ENCODE measurements at regions not wholly inside any gene's neighbourhood (a gene's known extent, or its start where the extent isn't known, plus 50 kb on each side); places are given as distances from the start of the nearest gene placed in this dataset.

- H3K27me3 ChIP-seq (replicated peaks; ENCODE audit: insufficient read depth, low read length), result no peaks in the 10 kb centered on the region; the same call in 1 of the 2 replicates
- no peaks in the 10 kb centered on the region for H3K4me1 ChIP-seq (ENCODE audit: low read length)
Observed at GRCh38 chr12:111192647-111193046, 176.2 kb downstream of the PHETA1 start.

GRCh38 chr12:111190741-111191526 lies 178.0 kb downstream of the PHETA1 start:
- no peaks in the 10 kb centered on the region for H3K36me3 ChIP-seq (replicated peaks; ENCODE audit: insufficient read depth, low read length)
- no peak for DNase-seq
- H3K9me3 ChIP-seq (replicated peaks; ENCODE audit: insufficient read depth, low read length), result no peaks in the 10 kb centered on the region
- H3K9me2 ChIP-seq (replicated peaks; ENCODE audit: insufficient read depth, low read length), result no peaks in the 10 kb centered on the region
- no peak overlapping the region for H2AFZ ChIP-seq (ENCODE audit: low read length)
- no peaks in the 10 kb centered on the region for H3K79me2 ChIP-seq (ENCODE audit: low read length)
- H3K9ac ChIP-seq (ENCODE audit: low read length), result no peak overlapping the region
- no peaks in the 10 kb centered on the region for H3K4me1 ChIP-seq (ENCODE audit: low read length)
- no peak overlapping the region for H3K4me2 ChIP-seq (ENCODE audit: low read depth, low read length)
- H3F3A ChIP-seq (ENCODE audit: insufficient read depth, low read length), result no peaks in the 10 kb centered on the region
- H3K27me3 ChIP-seq (replicated peaks; ENCODE audit: insufficient read depth, low read length), result no peaks in the 10 kb centered on the region; the same call in 1 of the 2 replicates
- TF ChIP-seq EZH2 (optimal IDR thresholded peaks at IDR 0.05; ENCODE audit: low read depth, low read length) (no peak), EZH2phosphoT487 (IDR thresholded peaks at IDR 0.05; ENCODE audit: low read length) (no peak), CTCF (IDR thresholded peaks at IDR 0.05; ENCODE audit: low read length) (no peak)
- no peaks in the 10 kb centered on the region for H4K20me1 ChIP-seq (ENCODE audit: insufficient read depth, low read length)
- no peak overlapping the region for H3K4me3 ChIP-seq (ENCODE audit: low read length)
- no peak overlapping the region for H3K27ac ChIP-seq (ENCODE audit: low read length)

More at GRCh38 chr12:111192647-111193046, 176.2 kb downstream of the PHETA1 start:
- Histone ChIP-seq H3F3A (ENCODE audit: insufficient read depth, low read length) (no peaks in the 10 kb centered on the region), H4K20me1 (ENCODE audit: insufficient read depth, low read length) (no peaks in the 10 kb centered on the region), H3K4me2 (ENCODE audit: low read depth, low read length) (no peak overlapping the region), H3K4me3 (ENCODE audit: low read length) (no peak overlapping the region), H3K36me3 (replicated peaks; ENCODE audit: insufficient read depth, low read length) (no peaks in the 10 kb centered on the region), H3K9me3 (replicated peaks; ENCODE audit: insufficient read depth, low read length) (no peaks in the 10 kb centered on the region), H3K27ac (ENCODE audit: low read length) (no peak overlapping the region), H3K9ac (ENCODE audit: low read length) (no peak overlapping the region), H3K9me2 (replicated peaks; ENCODE audit: insufficient read depth, low read length) (no peaks in the 10 kb centered on the region), H2AFZ (ENCODE audit: low read length) (no peak overlapping the region), H3K79me2 (ENCODE audit: low read length) (no peaks in the 10 kb centered on the region)
- TF ChIP-seq EZH2 (optimal IDR thresholded peaks at IDR 0.05; ENCODE audit: low read depth, low read length) (no peak), EZH2phosphoT487 (IDR thresholded peaks at IDR 0.05; ENCODE audit: low read length) (no peak)
- no peak for DNase-seq

GRCh38 chr12:111189792-111190191 lies 179.1 kb downstream of the PHETA1 start:
- Histone ChIP-seq H3K4me3 (ENCODE audit: low read length) (no peak overlapping the region), H3K9me3 (replicated peaks; ENCODE audit: insufficient read depth, low read length) (no peaks in the 10 kb centered on the region), H4K20me1 (ENCODE audit: insufficient read depth, low read length) (no peaks in the 10 kb centered on the region), H3K9ac (ENCODE audit: low read length) (no peak overlapping the region), H3K27ac (ENCODE audit: low read length) (no peak overlapping the region), H3K27me3 (replicated peaks; ENCODE audit: insufficient read depth, low read length) (no peaks in the 10 kb centered on the region; the same call in 1 of the 2 replicates), H3K9me2 (replicated peaks; ENCODE audit: insufficient read depth, low read length) (no peaks in the 10 kb centered on the region), H3K4me2 (ENCODE audit: low read depth, low read length) (no peak overlapping the region), H2AFZ (ENCODE audit: low read length) (no peak overlapping the region), H3K4me1 (ENCODE audit: low read length) (no peaks in the 10 kb centered on the region), H3F3A (ENCODE audit: insufficient read depth, low read length) (no peaks in the 10 kb centered on the region), H3K36me3 (replicated peaks; ENCODE audit: insufficient read depth, low read length) (no peaks in the 10 kb centered on the region), H3K79me2 (ENCODE audit: low read length) (no peaks in the 10 kb centered on the region)
- TF ChIP-seq EZH2 (optimal IDR thresholded peaks at IDR 0.05; ENCODE audit: low read depth, low read length) (no peak), EZH2phosphoT487 (IDR thresholded peaks at IDR 0.05; ENCODE audit: low read length) (no peak), CTCF (IDR thresholded peaks at IDR 0.05; ENCODE audit: low read length) (no peak)
- no peak for DNase-seq

DNA sequence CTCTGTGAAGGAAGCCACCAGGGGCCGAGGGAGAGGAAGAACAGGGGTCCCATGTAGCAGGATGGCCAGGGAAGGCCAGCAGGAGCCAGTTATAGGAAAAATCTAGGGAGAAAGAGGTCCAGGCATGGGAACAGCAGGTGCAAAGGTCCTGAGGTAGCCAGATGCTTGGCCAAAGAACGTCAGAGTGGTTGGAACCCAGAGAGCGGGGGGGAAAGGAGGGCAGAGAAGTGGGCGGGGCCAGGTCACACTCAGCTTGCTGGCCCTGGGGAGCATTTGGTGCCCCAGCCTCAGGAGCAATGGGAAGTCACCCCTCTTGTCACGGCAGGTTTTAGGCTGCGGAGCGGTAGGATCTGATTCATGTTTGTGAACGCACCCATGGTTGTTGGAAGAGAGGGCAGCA lies 180.5 kb downstream of the PHETA1 start:
- Histone ChIP-seq H3K4me2 (ENCODE audit: low read depth, low read length) (no peak overlapping the region), H3K27ac (ENCODE audit: low read length) (no peak overlapping the region), H4K20me1 (ENCODE audit: insufficient read depth, low read length) (no peaks in the 10 kb centered on the region), H3K9ac (ENCODE audit: low read length) (no peak overlapping the region), H3K79me2 (ENCODE audit: low read length) (no peaks in the 10 kb centered on the region), H3K9me2 (replicated peaks; ENCODE audit: insufficient read depth, low read length) (no peaks in the 10 kb centered on the region), H3K36me3 (replicated peaks; ENCODE audit: insufficient read depth, low read length) (no peaks in the 10 kb centered on the region), H2AFZ (ENCODE audit: low read length) (no peak overlapping the region), H3K9me3 (replicated peaks; ENCODE audit: insufficient read depth, low read length) (no peaks in the 10 kb centered on the region), H3F3A (ENCODE audit: insufficient read depth, low read length) (no peaks in the 10 kb centered on the region), H3K27me3 (replicated peaks; ENCODE audit: insufficient read depth, low read length) (no peaks in the 10 kb centered on the region; the same call in 1 of the 2 replicates), H3K4me3 (ENCODE audit: low read length) (no peak overlapping the region), H3K4me1 (ENCODE audit: low read length) (no peaks in the 10 kb centered on the region)
- no peak for DNase-seq
- no peak for TF ChIP-seq EZH2 (optimal IDR thresholded peaks at IDR 0.05; ENCODE audit: low read depth, low read length)
- no peak for TF ChIP-seq CTCF (IDR thresholded peaks at IDR 0.05; ENCODE audit: low read length)
- TF ChIP-seq EZH2phosphoT487 (IDR thresholded peaks at IDR 0.05; ENCODE audit: low read length), result no peak

Measured in MM.1S (cell line).